ENCODE measurements at regions not wholly inside any gene's neighbourhood (a gene's known extent, or its start where the extent isn't known, plus 50 kb on each side); places are given as distances from the start of the nearest gene placed in this dataset.

GRCh38 chr14:84128050-84128449, 1401.9 kb upstream of the FLRT2 start:
- Histone ChIP-seq H3K4me3 (no peak overlapping the region), H3K27ac (no peak overlapping the region)

GRCh38 chr14:84129007-84129406, 1400.9 kb upstream of the FLRT2 start:
- Histone ChIP-seq H3K4me3 (no peak overlapping the region), H3K27ac (no peak overlapping the region)

- Histone ChIP-seq H3K27ac (no peak overlapping the region), H3K4me3 (no peak overlapping the region)
Observed at GRCh38 chr14:84129941-84130340, 1400.0 kb upstream of the FLRT2 start.

- no peak overlapping the region for H3K27ac ChIP-seq
- no peak overlapping the region for H3K4me3 ChIP-seq
Observed at GRCh38 chr14:84131924-84132323, 1398.0 kb upstream of the FLRT2 start.

- no peak overlapping the region for H3K4me3 ChIP-seq
- no peak overlapping the region for H3K27ac ChIP-seq
Observed at GRCh38 chr14:84144166-84144565, 1385.8 kb upstream of the FLRT2 start.

GRCh38 chr14:84152452-84152851, 1377.5 kb upstream of the FLRT2 start:
- no peak overlapping the region for H3K4me3 ChIP-seq
- H3K27ac ChIP-seq: no peak overlapping the region

- no peak overlapping the region for H3K27ac ChIP-seq
- no peak overlapping the region for H3K4me3 ChIP-seq
Observed at GRCh38 chr14:84162633-84163032, 1367.3 kb upstream of the FLRT2 start.

- H3K4me3 ChIP-seq: no peak overlapping the region
- H3K27ac ChIP-seq: no peak overlapping the region
Observed at GRCh38 chr14:84167026-84167425, 1362.9 kb upstream of the FLRT2 start.

- H3K4me3 ChIP-seq: no peak overlapping the region
- H3K27ac ChIP-seq: no peak overlapping the region
Observed at GRCh38 chr14:84180336-84180735, 1349.6 kb upstream of the FLRT2 start.

GRCh38 chr14:84181072-84181471, 1348.9 kb upstream of the FLRT2 start:
- Histone ChIP-seq H3K27ac (no peak overlapping the region), H3K4me3 (no peak overlapping the region)

GRCh38 chr14:84195514-84195913, 1334.4 kb upstream of the FLRT2 start:
- no peak overlapping the region for H3K27ac ChIP-seq
- H3K4me3 ChIP-seq: no peak overlapping the region

- Histone ChIP-seq H3K27ac (no peak overlapping the region), H3K4me3 (no peak overlapping the region)
Observed at GRCh38 chr14:84197704-84198103, 1332.2 kb upstream of the FLRT2 start.

GRCh38 chr14:84202486-84202885, 1327.5 kb upstream of the FLRT2 start:
- Histone ChIP-seq H3K4me3 (no peak overlapping the region), H3K27ac (no peak overlapping the region)

- no peak overlapping the region for H3K27ac ChIP-seq
- H3K4me3 ChIP-seq: no peak overlapping the region
Observed at GRCh38 chr14:84203896-84204295, 1326.0 kb upstream of the FLRT2 start.

GRCh38 chr14:84208451-84208850, 1321.5 kb upstream of the FLRT2 start:
- no peak overlapping the region for H3K27ac ChIP-seq
- no peak overlapping the region for H3K4me3 ChIP-seq

- no peak overlapping the region for H3K4me3 ChIP-seq
- H3K27ac ChIP-seq: no peak overlapping the region
Observed at GRCh38 chr14:84209031-84209430, 1320.9 kb upstream of the FLRT2 start.

- Histone ChIP-seq H3K4me3 (no peak overlapping the region), H3K27ac (no peak overlapping the region)
Observed at GRCh38 chr14:84217066-84217465, 1312.9 kb upstream of the FLRT2 start.

GRCh38 chr14:84225268-84225667, 1304.7 kb upstream of the FLRT2 start:
- no peak overlapping the region for H3K4me3 ChIP-seq

GRCh38 chr14:84228702-84229101, 1301.2 kb upstream of the FLRT2 start:
- Histone ChIP-seq H3K4me3 (no peak overlapping the region), H3K27ac (no peak overlapping the region)

More at GRCh38 chr14:84225268-84225667, 1304.7 kb upstream of the FLRT2 start:
- H3K27ac ChIP-seq: no peak overlapping the region

GRCh38 chr14:84234281-84234680, 1295.7 kb upstream of the FLRT2 start:
- Histone ChIP-seq H3K27ac (no peak overlapping the region), H3K4me3 (no peak overlapping the region)

GRCh38 chr14:84236290-84236689, 1293.7 kb upstream of the FLRT2 start:
- no peak overlapping the region for H3K4me3 ChIP-seq
- no peak overlapping the region for H3K27ac ChIP-seq

- Histone ChIP-seq H3K27ac (no peak overlapping the region), H3K4me3 (no peak overlapping the region)
Observed at GRCh38 chr14:84237881-84238280, 1292.1 kb upstream of the FLRT2 start.

- no peak overlapping the region for H3K27ac ChIP-seq
- no peak overlapping the region for H3K4me3 ChIP-seq
Observed at GRCh38 chr14:84247693-84248092, 1282.3 kb upstream of the FLRT2 start.
